ENCODE measurements at regions not wholly inside any gene's neighbourhood (a gene's known extent, or its start where the extent isn't known, plus 50 kb on each side); places are given as distances from the start of the nearest gene placed in this dataset.

GRCh38 chr6:15796844-15797243 is 134.0 kb upstream of the DTNBP1 start:
- Histone ChIP-seq H3K27ac (ENCODE audit: low read length) (no peak overlapping the region), H3K9me3 (no peaks in the 10 kb centered on the region), H3K27me3 (replicated peaks in 1 of 2; ENCODE audit: control insufficient read depth in 2 of 2, extremely low read depth in 1 of 2, insufficient read depth in 2 of 2, low read length in 1 of 2) (no peaks in the 10 kb centered on the region), H3K4me1 (ENCODE audit: control insufficient read depth in 1 of 2, extremely low read depth in 1 of 2, insufficient read depth in 2 of 2, low read length in 2 of 2) (no peaks in the 10 kb centered on the region), H3K4me3 (ENCODE audit: control insufficient read depth in 1 of 2, extremely low read depth in 1 of 2, low read length in 1 of 2) (no peak overlapping the region), H3K36me3 (ENCODE audit: control insufficient read depth in 2 of 2, extremely low read depth in 1 of 2, insufficient read depth in 1 of 2, low read length in 1 of 2) (no peaks in the 10 kb centered on the region)
- ChIA-PET POLR2A (no interaction called here), CTCF (no interaction called here)
- ATAC-seq (replicated peaks in 1 of 4) (no peak), DNase-seq (no peak)
- Mint-ChIP-seq H3K27me3 (peaks cover 0 to under 1% of the 10 kb centered on the region in 2 donors), H3K9me3 (peaks cover 16 to 20% (median 18%) of the 10 kb centered on the region in 3 donors), H3K36me3 (no peaks in the 10 kb centered on the region), H3K4me3 (no peak overlapping the region), H3K4me1 (no peaks in the 10 kb centered on the region), H3K27ac (no peak overlapping the region)
- WGBS (ENCODE audit: insufficient coverage) = 82% methylated on average over 2 of the region's 5 CpGs

GRCh38 chr6:15796130-15796771 is 133.4 kb upstream of the DTNBP1 start:
- ATAC-seq (replicated peaks in 1 of 4) = no peak
- Mint-ChIP-seq H3K4me1 (no peaks in the 10 kb centered on the region), H3K27me3 (no peaks in the 10 kb centered on the region), H3K9me3 (peaks cover 16 to 20% (median 18%) of the 10 kb centered on the region in 3 donors), H3K27ac (no peak overlapping the region), H3K4me3 (no peak overlapping the region), H3K36me3 (no peaks in the 10 kb centered on the region)
- H3K27me3 ChIP-seq (replicated peaks in 1 of 2; ENCODE audit: control insufficient read depth in 2 of 2, extremely low read depth in 1 of 2, insufficient read depth in 2 of 2, low read length in 1 of 2) = no peaks in the 10 kb centered on the region
- no peak for DNase-seq
- no peaks in the 10 kb centered on the region for H3K4me1 ChIP-seq (ENCODE audit: control insufficient read depth in 1 of 2, extremely low read depth in 1 of 2, insufficient read depth in 2 of 2, low read length in 2 of 2)
- no peak overlapping the region for H3K27ac ChIP-seq (ENCODE audit: low read length)
- H3K36me3 ChIP-seq (ENCODE audit: control insufficient read depth in 2 of 2, extremely low read depth in 1 of 2, insufficient read depth in 1 of 2, low read length in 1 of 2) = no peaks in the 10 kb centered on the region
- H3K9me3 ChIP-seq = no peaks in the 10 kb centered on the region
- 90% methylated on average over 6 of the region's 7 CpGs for WGBS (ENCODE audit: insufficient coverage)
- ChIA-PET POLR2A (no interaction called here), CTCF (no interaction called here)
- no peak overlapping the region for H3K4me3 ChIP-seq (ENCODE audit: control insufficient read depth in 1 of 2, extremely low read depth in 1 of 2, low read length in 1 of 2)

GRCh38 chr6:15793826-15794225 is 131.0 kb upstream of the DTNBP1 start:
- Histone ChIP-seq H3K4me3 (ENCODE audit: control insufficient read depth in 1 of 2, extremely low read depth in 1 of 2, low read length in 1 of 2) (no peak overlapping the region), H3K9me3 (no peaks in the 10 kb centered on the region), H3K27me3 (replicated peaks in 1 of 2; ENCODE audit: control insufficient read depth in 2 of 2, extremely low read depth in 1 of 2, insufficient read depth in 2 of 2, low read length in 1 of 2) (no peaks in the 10 kb centered on the region), H3K27ac (ENCODE audit: low read length) (no peak overlapping the region), H3K4me1 (ENCODE audit: control insufficient read depth in 1 of 2, extremely low read depth in 1 of 2, insufficient read depth in 2 of 2, low read length in 2 of 2) (no peaks in the 10 kb centered on the region), H3K36me3 (ENCODE audit: control insufficient read depth in 2 of 2, extremely low read depth in 1 of 2, insufficient read depth in 1 of 2, low read length in 1 of 2) (no peaks in the 10 kb centered on the region)
- H3K27ac Mint-ChIP-seq = no peak overlapping the region
- ATAC-seq (replicated peaks in 1 of 4) = no peak
- H3K27me3 Mint-ChIP-seq = peaks cover 0 to 2% of the 10 kb centered on the region in 2 donors
- CTCF ChIA-PET = no interaction called here
- no peaks in the 10 kb centered on the region for H3K36me3 Mint-ChIP-seq
- no peak for DNase-seq
- POLR2A ChIA-PET = no interaction called here
- no peaks in the 10 kb centered on the region for H3K4me1 Mint-ChIP-seq
- H3K4me3 Mint-ChIP-seq = no peak overlapping the region
- H3K9me3 Mint-ChIP-seq = peaks cover 15 to 16% (median 16%) of the 10 kb centered on the region in 3 donors

- H3K4me1 ChIP-seq (ENCODE audit: control insufficient read depth in 1 of 2, extremely low read depth in 1 of 2, insufficient read depth in 2 of 2, low read length in 2 of 2) = no peaks in the 10 kb centered on the region
- Mint-ChIP-seq H3K4me1 (no peaks in the 10 kb centered on the region), H3K4me3 (no peak overlapping the region), H3K36me3 (no peaks in the 10 kb centered on the region), H3K9me3 (peaks cover 11 to 12% (median 12%) of the 10 kb centered on the region in 3 donors), H3K27me3 (peaks cover 0 to 2% of the 10 kb centered on the region in 2 donors), H3K27ac (no peak overlapping the region)
- ChIA-PET CTCF (no interaction called here), POLR2A (no interaction called here)
- no peak overlapping the region for H3K4me3 ChIP-seq (ENCODE audit: control insufficient read depth in 1 of 2, extremely low read depth in 1 of 2, low read length in 1 of 2)
- no peak for DNase-seq
- H3K27ac ChIP-seq (ENCODE audit: low read length) = no peak overlapping the region
- no peaks in the 10 kb centered on the region for H3K36me3 ChIP-seq (ENCODE audit: control insufficient read depth in 2 of 2, extremely low read depth in 1 of 2, insufficient read depth in 1 of 2, low read length in 1 of 2)
- no peak for ATAC-seq (replicated peaks in 1 of 4)
- no peaks in the 10 kb centered on the region for H3K27me3 ChIP-seq (replicated peaks in 1 of 2; ENCODE audit: control insufficient read depth in 2 of 2, extremely low read depth in 1 of 2, insufficient read depth in 2 of 2, low read length in 1 of 2)
- no peaks in the 10 kb centered on the region for H3K9me3 ChIP-seq
- 67% methylated on average over 1 of the region's 4 CpGs for WGBS (ENCODE audit: insufficient coverage)
These were observed 130.5 kb upstream of the DTNBP1 start for GRCh38 chr6:15793288-15793687.

GRCh38 chr6:15792842-15793241 is 130.0 kb upstream of the DTNBP1 start:
- H3K4me3 ChIP-seq (ENCODE audit: control insufficient read depth in 1 of 2, extremely low read depth in 1 of 2, low read length in 1 of 2) = no peak overlapping the region
- ATAC-seq (replicated peaks in 1 of 4) (no peak), DNase-seq (no peak)
- H3K27me3 Mint-ChIP-seq = peaks cover 0 to 2% of the 10 kb centered on the region in 2 donors
- H3K4me1 Mint-ChIP-seq = no peaks in the 10 kb centered on the region
- ChIA-PET CTCF (no interaction called here), POLR2A (no interaction called here)
- no peak overlapping the region for H3K27ac Mint-ChIP-seq
- no peak overlapping the region for H3K27ac ChIP-seq (ENCODE audit: low read length)
- no peaks in the 10 kb centered on the region for H3K36me3 ChIP-seq (ENCODE audit: control insufficient read depth in 2 of 2, extremely low read depth in 1 of 2, insufficient read depth in 1 of 2, low read length in 1 of 2)
- H3K27me3 ChIP-seq (replicated peaks in 1 of 2; ENCODE audit: control insufficient read depth in 2 of 2, extremely low read depth in 1 of 2, insufficient read depth in 2 of 2, low read length in 1 of 2) = no peaks in the 10 kb centered on the region
- H3K4me1 ChIP-seq (ENCODE audit: control insufficient read depth in 1 of 2, extremely low read depth in 1 of 2, insufficient read depth in 2 of 2, low read length in 2 of 2) = no peaks in the 10 kb centered on the region
- no peaks in the 10 kb centered on the region for H3K36me3 Mint-ChIP-seq
- H3K9me3 ChIP-seq = no peaks in the 10 kb centered on the region
- H3K4me3 Mint-ChIP-seq = no peak overlapping the region
- H3K9me3 Mint-ChIP-seq = peaks cover 7 to 8% (median 8%) of the 10 kb centered on the region in 3 donors

- POLR2A ChIA-PET = no interaction called here
- Mint-ChIP-seq H3K36me3 (no peaks in the 10 kb centered on the region), H3K27ac (no peak overlapping the region), H3K9me3 (peaks cover 0 to 3% (median 0%) of the 10 kb centered on the region in 3 donors), H3K4me3 (no peak overlapping the region), H3K27me3 (peaks cover 0 to 2% of the 10 kb centered on the region in 2 donors), H3K4me1 (no peaks in the 10 kb centered on the region)
- CTCF ChIA-PET = no interaction called here
- H3K4me3 ChIP-seq (ENCODE audit: control insufficient read depth in 1 of 2, extremely low read depth in 1 of 2, low read length in 1 of 2) = no peak overlapping the region
- DNase-seq = no peak
- 98% methylated on average over 5 of the region's 8 CpGs for WGBS (ENCODE audit: insufficient coverage)
- H3K9me3 ChIP-seq = no peaks in the 10 kb centered on the region
- ATAC-seq (replicated peaks in 1 of 4) = no peak
- H3K4me1 ChIP-seq (ENCODE audit: control insufficient read depth in 1 of 2, extremely low read depth in 1 of 2, insufficient read depth in 2 of 2, low read length in 2 of 2) = no peaks in the 10 kb centered on the region
- no peak overlapping the region for H3K27ac ChIP-seq (ENCODE audit: low read length)
- no peaks in the 10 kb centered on the region for H3K27me3 ChIP-seq (replicated peaks in 1 of 2; ENCODE audit: control insufficient read depth in 2 of 2, extremely low read depth in 1 of 2, insufficient read depth in 2 of 2, low read length in 1 of 2)
- no peaks in the 10 kb centered on the region for H3K36me3 ChIP-seq (ENCODE audit: control insufficient read depth in 2 of 2, extremely low read depth in 1 of 2, insufficient read depth in 1 of 2, low read length in 1 of 2)
These were observed 128.8 kb upstream of the DTNBP1 start for GRCh38 chr6:15791448-15792181.
